Left ventricle myocardium inferior (tissue), 1 donor: ENCODE measurements at regions not wholly inside any gene's neighbourhood (a gene's known extent, or its start where the extent isn't known, plus 50 kb on each side); places are given as distances from the start of the nearest gene placed in this dataset.

ENCODE experiments used
- DNase-seq: peaks from one replicate; pipeline ENCODE4 v3.0.0-alpha.2; 2020
- H3K27ac ChIP-seq: fragments of 200-600 bp; replicated peaks from 2 replicates; pipeline ENCODE4 v1.8.0; 2021
- H3K27me3 ChIP-seq: fragments of 200-600 bp; 2 replicates; pipeline ENCODE4 v1.8.0; 2021; ENCODE audit warnings: low read depth
- H3K36me3 ChIP-seq: fragments of 200-600 bp; 2 replicates; pipeline ENCODE4 v1.8.0; 2021
- H3K4me1 ChIP-seq: fragments of 200-600 bp; 2 replicates; pipeline ENCODE4 v1.8.0; 2021
- H3K4me3 ChIP-seq: fragments of 200-600 bp; 2 replicates; pipeline ENCODE4 v1.8.0; 2021; ENCODE audit warnings: mild to moderate bottlenecking, moderate library complexity
- H3K9me3 ChIP-seq: fragments of 200-600 bp; replicated peaks from 2 replicates; pipeline ENCODE4 v1.8.0; 2021
- CTCF ChIP-seq: fragments of 200-600 bp; IDR thresholded peaks from 2 replicates; pipeline ENCODE4 v1.8.0; 2021; ENCODE audit warnings: antibody characterized with exemption, mild to moderate bottlenecking, borderline replicate concordance
- intact Hi-C: fragments of 100-400 bp; cut with micrococcal nuclease; formaldehyde crosslinking; loops from one replicate; pipeline ENCODE4 v1.11.0; 2022
- donor health status: DM: no; HTN: yes; CAD: no; lungs with severe emphysema.

- intact Hi-C loops, result no loop called here
- Histone ChIP-seq H3K27ac (no peak overlapping the region), H3K27me3 (peaks cover 54% of the 10 kb centered on the region), H3K4me3 (no peak overlapping the region), H3K9me3 (peaks cover 8% of the 10 kb centered on the region), H3K36me3 (no peaks in the 10 kb centered on the region), H3K4me1 (no peaks in the 10 kb centered on the region)
- no peak for TF ChIP-seq CTCF
- no peak for DNase-seq
These were observed 91.6 kb upstream of the CLDN14 start for GRCh38 chr21:36571556-36571955.

- H3K36me3 ChIP-seq, result no peaks in the 10 kb centered on the region
These were observed 92.1 kb upstream of the CLDN14 start for GRCh38 chr21:36572039-36572438.

GRCh38 chr21:36575306-36575705 lies 95.4 kb upstream of the CLDN14 start:
- peaks cover 18% of the 10 kb centered on the region for H3K27me3 ChIP-seq
- DNase-seq, result no peak
- intact Hi-C loops, result no loop called here
- no peak overlapping the region for H3K27ac ChIP-seq
- H3K36me3 ChIP-seq, result no peaks in the 10 kb centered on the region
- H3K9me3 ChIP-seq, result peaks cover 8% of the 10 kb centered on the region
- H3K4me3 ChIP-seq, result no peak overlapping the region
- TF ChIP-seq CTCF, result no peak
- no peaks in the 10 kb centered on the region for H3K4me1 ChIP-seq

More at GRCh38 chr21:36572039-36572438, 92.1 kb upstream of the CLDN14 start:
- Histone ChIP-seq H3K27me3 (peaks cover 49% of the 10 kb centered on the region), H3K9me3 (peaks cover 8% of the 10 kb centered on the region), H3K4me3 (no peak overlapping the region), H3K4me1 (no peaks in the 10 kb centered on the region), H3K27ac (no peak overlapping the region)
- TF ChIP-seq CTCF, result no peak
- DNase-seq, result no peak
- intact Hi-C loops, result no loop called here

- H3K36me3 ChIP-seq, result no peaks in the 10 kb centered on the region
- H3K27me3 ChIP-seq, result peaks cover 8% of the 10 kb centered on the region
- no peak for DNase-seq
- no peak for TF ChIP-seq CTCF
- intact Hi-C loops, result no loop called here
- H3K4me3 ChIP-seq, result no peak overlapping the region
- H3K4me1 ChIP-seq, result no peaks in the 10 kb centered on the region
- no peak overlapping the region for H3K27ac ChIP-seq
- H3K9me3 ChIP-seq, result peaks cover 8% of the 10 kb centered on the region
These were observed 96.5 kb upstream of the CLDN14 start for GRCh38 chr21:36576441-36576840.

- no peaks in the 10 kb centered on the region for H3K4me1 ChIP-seq
- peaks cover 28% of the 10 kb centered on the region for H3K27me3 ChIP-seq
- H3K4me3 ChIP-seq, result no peak overlapping the region
- intact Hi-C loops, result no loop called here
- no peak overlapping the region for H3K27ac ChIP-seq
- TF ChIP-seq CTCF, result no peak
- H3K9me3 ChIP-seq, result peaks cover 3% of the 10 kb centered on the region
- H3K36me3 ChIP-seq, result no peaks in the 10 kb centered on the region
- no peak for DNase-seq
These were observed 100.0 kb upstream of the CLDN14 start for GRCh38 chr21:36579898-36580297.

- H3K4me3 ChIP-seq, result no peak overlapping the region
- H3K4me1 ChIP-seq, result no peaks in the 10 kb centered on the region
- H3K36me3 ChIP-seq, result no peaks in the 10 kb centered on the region
- no peak for TF ChIP-seq CTCF
- intact Hi-C loops, result no loop called here
- no peak overlapping the region for H3K27ac ChIP-seq
- H3K9me3 ChIP-seq, result peaks cover 8% of the 10 kb centered on the region
- DNase-seq, result no peak
- peaks cover 27% of the 10 kb centered on the region for H3K27me3 ChIP-seq
These were observed 102.3 kb upstream of the CLDN14 start for GRCh38 chr21:36582271-36582670.
